GM23248 (cell line): ENCODE measurements at regions not wholly inside any gene's neighbourhood (a gene's known extent, or its start where the extent isn't known, plus 50 kb on each side); places are given as distances from the start of the nearest gene placed in this dataset.

Experiments
- EZH2 ChIP-seq: fragments of 200-600 bp; sonication (generic); IDR thresholded peaks from 2 replicates; pipeline ENCODE4 v1.6.1; 2018; ENCODE audit warnings: antibody characterized with exemption, mild to moderate bottlenecking; ENCODE audit not compliant: insufficient read depth, poor library complexity, severe bottlenecking
- EZH2phosphoT487 ChIP-seq: fragments of 200-600 bp; sonication (generic); IDR thresholded peaks from 2 replicates; pipeline ENCODE4 v1.6.1; 2018; ENCODE audit warnings: antibody characterized with exemption, moderate library complexity, mild to moderate bottlenecking, low read depth; ENCODE audit not compliant: insufficient read depth

- TF ChIP-seq EZH2 (no peak), EZH2phosphoT487 (no peak)
These were observed 290.8 kb upstream of the GIMD1 start for GRCh38 chr4:106659371-106659770.
